Smooth muscle cell (in vitro differentiated cells): ENCODE measurements at regions not wholly inside any gene's neighbourhood (a gene's known extent, or its start where the extent isn't known, plus 50 kb on each side); places are given as distances from the start of the nearest gene placed in this dataset.

ENCODE experiments used
- DNase-seq: peaks from one replicate; lab custom pipeline; 2025; ENCODE audit not compliant: unreplicated experiment; lab: John Stamatoyannopoulos, UW
- H2AFZ ChIP-seq: fragments of 200-600 bp; sonication (generic); 2 replicates; pipeline ENCODE4 v1.6.0; 2016; ENCODE audit warnings: antibody characterized with exemption, low read depth, mild to moderate bottlenecking
- H3F3A ChIP-seq: fragments of 200-600 bp; sonication (generic); 2 replicates; pipeline ENCODE4 v1.6.0; 2017; ENCODE audit warnings: antibody characterized with exemption, low read depth
- H3K27ac ChIP-seq: fragments of 200-600 bp; sonication (generic); 2 replicates; pipeline ENCODE4 v1.5.1; 2016; ENCODE audit warnings: low read depth, mild to moderate bottlenecking
- H3K27me3 ChIP-seq: fragments of 200-600 bp; sonication (generic); 2 replicates; pipeline ENCODE4 v1.6.1; 2016; ENCODE audit warnings: low read depth, mild to moderate bottlenecking
- H3K36me3 ChIP-seq: fragments of 200-600 bp; sonication (generic); 2 replicates; pipeline ENCODE4 v1.5.1; 2016; ENCODE audit warnings: low read depth
- H3K4me1 ChIP-seq: fragments of 200-600 bp; sonication (generic); 2 replicates; pipeline ENCODE4 v1.5.1; 2016; ENCODE audit warnings: low read depth
- H3K4me2 ChIP-seq: fragments of 200-600 bp; sonication (generic); 2 replicates; pipeline ENCODE4 v1.6.0; 2016; ENCODE audit warnings: mild to moderate bottlenecking
- H3K4me3 ChIP-seq: fragments of 200-600 bp; sonication (generic); 2 replicates; pipeline ENCODE4 v1.5.1; 2016; ENCODE audit warnings: mild to moderate bottlenecking
- H3K79me2 ChIP-seq: fragments of 200-600 bp; sonication (generic); 2 replicates; pipeline ENCODE4 v1.6.0; 2016; ENCODE audit warnings: low read depth, mild to moderate bottlenecking
- H3K9ac ChIP-seq: fragments of 200-600 bp; sonication (generic); 2 replicates; pipeline ENCODE4 v1.6.0; 2016; ENCODE audit warnings: low read depth
- H3K9me3 ChIP-seq: fragments of 200-600 bp; sonication (generic); replicated peaks from 2 replicates; pipeline ENCODE4 v1.5.1; 2016; ENCODE audit warnings: low read depth
- H4K20me1 ChIP-seq: fragments of 200-600 bp; sonication (generic); 2 replicates; pipeline ENCODE4 v1.6.0; 2016; ENCODE audit warnings: low read depth
- CTCF ChIP-seq: fragments of 200-600 bp; sonication (generic); IDR thresholded peaks from 2 replicates; pipeline ENCODE4 v1.5.1; 2017; ENCODE audit warnings: borderline replicate concordance, mild to moderate bottlenecking, antibody characterized with exemption; ENCODE audit not compliant: insufficient read depth, poor library complexity, severe bottlenecking
- WGBS: methylation state at CpG from one replicate; pipeline ENCODE4 v1.1.7; 2016; ENCODE audit warnings: low lambda C conversion rate; 5-methylcytosine and 5-hydroxymethylcytosine counted together

GRCh38 chr10:130557181-130557845 is 421.1 kb downstream of the GLRX3 start:
- no peak for TF ChIP-seq CTCF

GRCh38 chr10:130558746-130559546 is 422.8 kb downstream of the GLRX3 start:
- H3K4me2 ChIP-seq, result no peak overlapping the region
- TF ChIP-seq CTCF, result no peak

More at GRCh38 chr10:130557181-130557845, 421.1 kb downstream of the GLRX3 start:
- H3K4me3 ChIP-seq, result no peak overlapping the region
- H3K9me3 ChIP-seq, result no peaks in the 10 kb centered on the region
- no peak for DNase-seq
- H3K4me2 ChIP-seq, result no peak overlapping the region
- no peaks in the 10 kb centered on the region for H3K27me3 ChIP-seq
- H3F3A ChIP-seq, result no peaks in the 10 kb centered on the region
- H3K4me1 ChIP-seq, result no peaks in the 10 kb centered on the region
- H3K9ac ChIP-seq, result no peak overlapping the region
- H3K27ac ChIP-seq, result no peak overlapping the region
- no peaks in the 10 kb centered on the region for H4K20me1 ChIP-seq
- no peak overlapping the region for H2AFZ ChIP-seq
- no peaks in the 10 kb centered on the region for H3K79me2 ChIP-seq
- 80% methylated on average over 8 of the region's 8 CpGs for WGBS
- H3K36me3 ChIP-seq, result no peaks in the 10 kb centered on the region

DNA sequence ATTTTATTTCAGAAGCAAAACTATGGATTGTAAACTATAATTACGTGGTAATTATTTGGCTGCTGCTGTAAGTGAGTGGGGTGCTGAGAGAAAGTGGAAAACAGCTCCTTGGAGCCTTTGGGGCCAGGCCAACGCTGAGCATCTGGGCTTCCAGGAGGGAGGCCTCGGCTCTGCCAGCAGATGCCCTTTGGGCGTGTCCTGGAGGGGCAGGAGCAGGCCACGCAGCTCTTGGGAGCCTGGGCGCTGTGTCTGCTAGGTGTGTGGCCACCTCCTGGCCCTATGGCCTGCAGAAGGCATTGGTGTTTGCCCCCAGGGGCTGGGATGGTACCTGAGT is 423.3 kb downstream of the GLRX3 start:
- H3F3A ChIP-seq, result no peaks in the 10 kb centered on the region
- H2AFZ ChIP-seq, result no peak overlapping the region
- no peak overlapping the region for H3K4me3 ChIP-seq
- H3K79me2 ChIP-seq, result no peaks in the 10 kb centered on the region
- H3K9ac ChIP-seq, result no peak overlapping the region
- no peak for DNase-seq
- no peak overlapping the region for H3K27ac ChIP-seq
- H3K36me3 ChIP-seq, result no peaks in the 10 kb centered on the region
- no peaks in the 10 kb centered on the region for H4K20me1 ChIP-seq
- no peaks in the 10 kb centered on the region for H3K27me3 ChIP-seq
- H3K4me1 ChIP-seq, result no peaks in the 10 kb centered on the region
- TF ChIP-seq CTCF, result no peak
- no peaks in the 10 kb centered on the region for H3K9me3 ChIP-seq
- 82% methylated on average over 6 of the region's 6 CpGs for WGBS
- no peak overlapping the region for H3K4me2 ChIP-seq

More at GRCh38 chr10:130558746-130559546, 422.8 kb downstream of the GLRX3 start:
- no peak for DNase-seq
- H3K27ac ChIP-seq, result no peak overlapping the region
- H3K27me3 ChIP-seq, result no peaks in the 10 kb centered on the region
- H2AFZ ChIP-seq, result no peak overlapping the region
- H3K79me2 ChIP-seq, result no peaks in the 10 kb centered on the region
- no peaks in the 10 kb centered on the region for H3K4me1 ChIP-seq
- H3K4me3 ChIP-seq, result no peak overlapping the region
- H4K20me1 ChIP-seq, result no peaks in the 10 kb centered on the region
- H3F3A ChIP-seq, result no peaks in the 10 kb centered on the region
- H3K36me3 ChIP-seq, result no peaks in the 10 kb centered on the region
- no peak overlapping the region for H3K9ac ChIP-seq
- H3K9me3 ChIP-seq, result no peaks in the 10 kb centered on the region
- 78% methylated on average over 11 of the region's 11 CpGs for WGBS
